HuH-7 (cell line): ENCODE measurements at regions not wholly inside any gene's neighbourhood (a gene's known extent, or its start where the extent isn't known, plus 50 kb on each side); places are given as distances from the start of the nearest gene placed in this dataset.
"Not testable (repeated sequence)": the region's sequence is repeated elsewhere in the genome, so short reads cannot be mapped to it uniquely, and the experiment has no call there.

Experiments used
- DNase-seq: peaks from one replicate; pipeline ENCODE4 v3.0.0; 2011; ENCODE audit warnings: low spot score

- no peak for DNase-seq
Measured at GRCh38 chr2:128660836-128661235, 342.2 kb upstream of the HS6ST1 start.

- DNase-seq = no peak
Measured at GRCh38 chr2:128661311-128661710, 342.6 kb upstream of the HS6ST1 start.

- no peak for DNase-seq
Measured at GRCh38 chr2:128662051-128662471, 343.4 kb upstream of the HS6ST1 start.

GRCh38 chr2:128663371-128664050 is 344.8 kb upstream of the HS6ST1 start:
- no peak for DNase-seq

GRCh38 chr2:128664499-128664971 is 345.9 kb upstream of the HS6ST1 start:
- no peak for DNase-seq

GRCh38 chr2:128665113-128665512 is 346.4 kb upstream of the HS6ST1 start:
- no peak for DNase-seq

- no peak for DNase-seq
Measured at GRCh38 chr2:128666596-128666995, 347.9 kb upstream of the HS6ST1 start.

GRCh38 chr2:128667391-128667790 is 348.7 kb upstream of the HS6ST1 start:
- no peak for DNase-seq

- DNase-seq = no peak
Measured at GRCh38 chr2:128668946-128669345, 350.3 kb upstream of the HS6ST1 start.

- no peak for DNase-seq
Measured at GRCh38 chr2:128670066-128670465, 351.4 kb upstream of the HS6ST1 start.

- not testable (repeated sequence) for DNase-seq
Measured at GRCh38 chr2:128671981-128672757, 353.5 kb upstream of the HS6ST1 start.

- DNase-seq = not testable (repeated sequence)
Measured at GRCh38 chr2:128679680-128680079, 361.0 kb upstream of the HS6ST1 start.

- no peak for DNase-seq
Measured at GRCh38 chr2:128681507-128681906, 362.8 kb upstream of the HS6ST1 start.

- DNase-seq = no peak
Measured at GRCh38 chr2:128682266-128682665, 363.6 kb upstream of the HS6ST1 start.

- no peak for DNase-seq
Measured at GRCh38 chr2:128682729-128683284, 364.1 kb upstream of the HS6ST1 start.

- DNase-seq = no peak
Measured at GRCh38 chr2:128684523-128684922, 365.9 kb upstream of the HS6ST1 start.

GRCh38 chr2:128685841-128686496 is 367.3 kb upstream of the HS6ST1 start:
- no peak for DNase-seq

GRCh38 chr2:128686497-128686859 is 367.8 kb upstream of the HS6ST1 start:
- DNase-seq = no peak

GRCh38 chr2:128686881-128687555 is 368.4 kb upstream of the HS6ST1 start:
- DNase-seq = no peak

- no peak for DNase-seq
Measured at GRCh38 chr2:128687565-128687964, 368.9 kb upstream of the HS6ST1 start.

GRCh38 chr2:128689971-128690370 is 371.3 kb upstream of the HS6ST1 start:
- no peak for DNase-seq

- DNase-seq = no peak
Measured at GRCh38 chr2:128690431-128690830, 371.8 kb upstream of the HS6ST1 start.
